Hypothalamus (tissue), 51 donors: ENCODE measurements at regions not wholly inside any gene's neighbourhood (a gene's known extent, or its start where the extent isn't known, plus 50 kb on each side); places are given as distances from the start of the nearest gene placed in this dataset.
A peak's percentile ranks its signal among the peaks of the same experiment; 100 is the strongest.

Source experiments
- DNase-seq, 51 donors: peaks; one replicate each; lab custom pipeline; 2025; lab: John Stamatoyannopoulos, UW

- no peak for DNase-seq
Measured at GRCh38 chr7:36001546-36001945, 151.5 kb upstream of the EEPD1 start.

- DNase-seq: no peak
Measured at GRCh38 chr7:36002900-36003299, 150.2 kb upstream of the EEPD1 start.

GRCh38 chr7:36003343-36003742, 149.7 kb upstream of the EEPD1 start:
- DNase-seq: no peak

GRCh38 chr7:36005293-36005692, 147.8 kb upstream of the EEPD1 start:
- no peak for DNase-seq

GRCh38 chr7:36005876-36006275, 147.2 kb upstream of the EEPD1 start:
- DNase-seq: no peak

GRCh38 chr7:36006636-36007229, 146.3 kb upstream of the EEPD1 start:
- no peak for DNase-seq

- no peak for DNase-seq
Measured at GRCh38 chr7:36010656-36011587, 142.1 kb upstream of the EEPD1 start.

GRCh38 chr7:36011588-36011965, 141.5 kb upstream of the EEPD1 start:
- no peak for DNase-seq

- DNase-seq: no peak
Measured at GRCh38 chr7:36013246-36014014, 139.6 kb upstream of the EEPD1 start.

- no peak for DNase-seq
Measured at GRCh38 chr7:36014961-36015360, 138.1 kb upstream of the EEPD1 start.

- no peak for DNase-seq
Measured at GRCh38 chr7:36015733-36016132, 137.3 kb upstream of the EEPD1 start.

GRCh38 chr7:36016648-36017047, 136.4 kb upstream of the EEPD1 start:
- no peak for DNase-seq

- DNase-seq: no peak
Measured at GRCh38 chr7:36017111-36017510, 135.9 kb upstream of the EEPD1 start.

GRCh38 chr7:36018816-36019484, 134.1 kb upstream of the EEPD1 start:
- no peak for DNase-seq

- DNase-seq: no peak
Measured at GRCh38 chr7:36019538-36019937, 133.5 kb upstream of the EEPD1 start.

- no peak for DNase-seq
Measured at GRCh38 chr7:36019980-36020379, 133.1 kb upstream of the EEPD1 start.

GRCh38 chr7:36021367-36021766, 131.7 kb upstream of the EEPD1 start:
- no peak for DNase-seq

GRCh38 chr7:36021917-36022550, 131.0 kb upstream of the EEPD1 start:
- DNase-seq: peak in 39 of 51 donors; percentile 14 to 81 (median 47)

GRCh38 chr7:36023033-36023560, 130.0 kb upstream of the EEPD1 start:
- DNase-seq: no peak

GRCh38 chr7:36025190-36025589, 127.9 kb upstream of the EEPD1 start:
- DNase-seq: no peak
